ENCODE measurements at regions not wholly inside any gene's neighbourhood (a gene's known extent, or its start where the extent isn't known, plus 50 kb on each side); places are given as distances from the start of the nearest gene placed in this dataset.
A peak's percentile ranks its signal among the peaks of the same experiment; 100 is the strongest.

DNA sequence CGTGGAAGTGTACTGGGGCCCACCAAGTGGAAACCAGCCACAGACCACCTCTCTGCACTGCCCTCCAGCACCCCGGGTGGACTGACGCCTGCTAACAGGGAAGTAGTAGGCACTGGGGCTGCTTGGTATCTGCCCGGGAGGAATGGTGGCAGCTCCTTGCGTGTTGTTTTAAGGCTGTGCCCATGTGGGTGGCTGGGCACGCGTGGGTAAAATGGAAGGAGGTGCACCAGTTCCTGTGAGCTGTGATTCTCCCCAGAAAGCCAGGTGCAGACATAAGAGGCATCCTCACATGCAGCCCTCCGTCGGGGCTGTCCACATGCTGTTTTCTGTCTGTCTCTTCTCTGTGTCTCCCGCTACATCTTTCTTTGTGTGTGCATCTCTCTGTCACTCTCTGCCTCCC, 122.3 kb downstream of the ENGASE start (continued):
- TF ChIP-seq, protein P1, sequence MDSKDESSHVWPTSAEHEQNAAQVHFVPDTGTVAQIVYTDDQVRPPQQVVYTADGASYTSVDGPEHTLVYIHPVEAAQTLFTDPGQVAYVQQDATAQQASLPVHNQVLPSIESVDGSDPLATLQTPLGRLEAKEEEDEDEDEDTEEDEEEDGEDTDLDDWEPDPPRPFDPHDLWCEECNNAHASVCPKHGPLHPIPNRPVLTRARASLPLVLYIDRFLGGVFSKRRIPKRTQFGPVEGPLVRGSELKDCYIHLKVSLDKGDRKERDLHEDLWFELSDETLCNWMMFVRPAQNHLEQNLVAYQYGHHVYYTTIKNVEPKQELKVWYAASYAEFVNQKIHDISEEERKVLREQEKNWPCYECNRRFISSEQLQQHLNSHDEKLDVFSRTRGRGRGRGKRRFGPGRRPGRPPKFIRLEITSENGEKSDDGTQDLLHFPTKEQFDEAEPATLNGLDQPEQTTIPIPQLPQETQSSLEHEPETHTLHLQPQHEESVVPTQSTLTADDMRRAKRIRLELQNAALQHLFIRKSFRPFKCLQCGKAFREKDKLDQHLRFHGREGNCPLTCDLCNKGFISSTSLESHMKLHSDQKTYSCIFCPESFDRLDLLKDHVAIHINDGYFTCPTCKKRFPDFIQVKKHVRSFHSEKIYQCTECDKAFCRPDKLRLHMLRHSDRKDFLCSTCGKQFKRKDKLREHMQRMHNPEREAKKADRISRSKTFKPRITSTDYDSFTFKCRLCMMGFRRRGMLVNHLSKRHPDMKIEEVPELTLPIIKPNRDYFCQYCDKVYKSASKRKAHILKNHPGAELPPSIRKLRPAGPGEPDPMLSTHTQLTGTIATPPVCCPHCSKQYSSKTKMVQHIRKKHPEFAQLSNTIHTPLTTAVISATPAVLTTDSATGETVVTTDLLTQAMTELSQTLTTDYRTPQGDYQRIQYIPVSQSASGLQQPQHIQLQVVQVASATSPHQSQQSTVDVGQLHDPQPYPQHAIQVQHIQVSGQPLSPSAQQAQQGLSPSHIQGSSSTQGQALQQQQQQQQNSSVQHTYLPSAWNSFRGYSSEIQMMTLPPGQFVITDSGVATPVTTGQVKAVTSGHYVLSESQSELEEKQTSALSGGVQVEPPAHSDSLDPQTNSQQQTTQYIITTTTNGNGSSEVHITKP (CRISPR knock-in tag; IDR thresholded peaks at IDR 0.05; ENCODE audit: low read depth) = no peak
- TF ChIP-seq JDP2 (CRISPR knock-in tag; IDR thresholded peaks at IDR 0.05; ENCODE audit: borderline replicate concordance) (no peak), NR1H2 (CRISPR knock-in tag; IDR thresholded peaks at IDR 0.05; ENCODE audit: borderline replicate concordance, low read depth) (no peak)

DNA sequence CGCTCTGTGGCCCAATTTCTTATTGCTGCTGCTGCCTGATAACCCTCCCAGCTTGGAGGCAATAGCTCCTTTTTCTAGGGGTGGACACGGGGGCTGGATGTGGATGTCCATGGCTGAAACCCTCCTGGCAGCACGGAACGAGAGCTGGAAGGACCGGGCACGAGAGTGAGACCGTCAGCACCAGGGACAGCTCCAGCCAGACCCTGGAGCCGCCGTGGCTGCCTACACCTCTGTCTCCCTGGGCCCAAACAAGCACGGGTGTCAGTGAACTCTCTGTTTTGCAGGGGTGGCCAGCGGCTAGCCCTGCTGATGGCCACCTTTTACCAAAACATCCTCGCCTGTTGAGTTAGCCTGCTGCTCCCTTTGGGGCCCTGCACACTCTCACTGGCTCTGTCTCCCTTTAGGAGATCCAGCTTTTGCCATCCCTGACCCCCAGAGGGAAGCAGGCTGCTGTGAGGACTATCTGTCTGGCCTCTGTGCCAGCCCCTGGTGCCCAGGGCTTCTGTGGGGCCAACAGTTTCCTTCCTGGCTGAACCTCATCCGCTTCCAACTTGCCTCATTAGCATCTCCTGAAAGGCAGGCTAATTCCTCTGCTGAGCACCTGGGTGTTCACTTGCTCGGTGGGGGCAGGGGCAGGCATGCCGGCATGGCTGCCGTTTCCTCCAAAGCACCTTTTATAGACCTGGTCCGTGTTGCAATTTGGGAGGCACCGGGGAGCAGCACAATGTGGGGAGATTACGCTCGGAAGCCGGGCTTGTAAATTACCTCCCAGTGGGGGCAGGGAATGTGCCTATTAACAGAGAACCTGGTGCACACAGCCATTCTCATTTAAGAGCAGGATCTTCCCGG, 118.1 kb downstream of the ENGASE start:
- H3K9ac ChIP-seq (ENCODE audit: insufficient read depth, low read depth, low read length) = no peak overlapping the region
- no peak for FAIRE-seq
- intact Hi-C loops (cut with micrococcal nuclease; ENCODE audit: unreplicated experiment) (no loop called here), in situ Hi-C loops (cut with HindIII; ENCODE audit: extremely low pct_ligation_motif_present, low pct_unique_long_range_greater_than_20kb) (no loop called here)
- no peak overlapping the region for H2AFZ ChIP-seq (ENCODE audit: low read length)
- peak; percentile 65 for ATAC-seq
- no peaks in the 10 kb centered on the region for H3K4me1 ChIP-seq (ENCODE audit: insufficient read depth, low read length)
- ChIA-PET CTCF (ENCODE audit: low intra/inter-chr PET ratio, low total read pairs) (no interaction called here), POLR2A (no interaction called here)
- H4K20me1 ChIP-seq (ENCODE audit: insufficient read depth, low read length) = peaks cover 27% of the 10 kb centered on the region; the same call in 1 of the 2 replicates
- 22% methylated on average over 19 of the region's 22 CpGs for WGBS (ENCODE audit: low lambda C conversion rate)
- no peaks in the 10 kb centered on the region for H3K9me3 ChIP-seq (ENCODE audit: low read length)
- H3K79me2 ChIP-seq (ENCODE audit: insufficient read depth, low read length) = no peaks in the 10 kb centered on the region
- no peak for DNase-seq (ENCODE audit: low spot score)
- no peaks in the 10 kb centered on the region for H3K36me3 ChIP-seq (replicated peaks in 1 of 2; ENCODE audit: control insufficient read depth in 1 of 2, insufficient read depth in 2 of 2, low read length in 2 of 2)
- no TSS peak for BruUV-seq (replicated peaks)
- peaks cover 14 to 68% of the 10 kb centered on the region in 2 experiments; a peak in 4 of 5 replicates for H3K27me3 ChIP-seq (ENCODE audit: control insufficient read depth in 1 of 2, insufficient read depth in 2 of 2, low read length in 2 of 2)
- H3K27ac ChIP-seq (ENCODE audit: extremely low read length, insufficient read depth, low read length) = no peak overlapping the region
- no peak overlapping the region for H3K4me3 ChIP-seq (replicated peaks in 1 of 3; ENCODE audit: insufficient read depth in 1 of 3, low read depth in 2 of 3, low read length in 3 of 3)
- no peak overlapping the region for H3K4me2 ChIP-seq (ENCODE audit: low read depth, low read length)
- TF ChIP-seq ZNF557 (CRISPR knock-in tag; IDR thresholded peaks at IDR 0.05) (peak; percentile 31; the same call in 1 of the 2 replicates), ATF7 (IDR thresholded peaks at IDR 0.05) (no peak), ATF7 (CRISPR knock-in tag; IDR thresholded peaks at IDR 0.05) (no peak; the same call in 1 of the 2 replicates), HDAC6 (IDR thresholded peaks at IDR 0.05; ENCODE audit: low read depth, low read length) (no peak), ZNF138 (CRISPR knock-in tag; IDR thresholded peaks at IDR 0.05; ENCODE audit: low read depth) (peak; percentile 90), DNMT1 (CRISPR knock-in tag; IDR thresholded peaks at IDR 0.05) (no peak), IRF2 (CRISPR knock-in tag; IDR thresholded peaks at IDR 0.05) (0 out of 2 replicates have a peak, but pooled peaks have one; percentile 25), MAFF (IDR thresholded peaks at IDR 0.05; ENCODE audit: low read depth, low read length) (no peak), ZNF251 (CRISPR knock-in tag; IDR thresholded peaks at IDR 0.05) (no peak)
- TF ChIP-seq, protein P2, sequence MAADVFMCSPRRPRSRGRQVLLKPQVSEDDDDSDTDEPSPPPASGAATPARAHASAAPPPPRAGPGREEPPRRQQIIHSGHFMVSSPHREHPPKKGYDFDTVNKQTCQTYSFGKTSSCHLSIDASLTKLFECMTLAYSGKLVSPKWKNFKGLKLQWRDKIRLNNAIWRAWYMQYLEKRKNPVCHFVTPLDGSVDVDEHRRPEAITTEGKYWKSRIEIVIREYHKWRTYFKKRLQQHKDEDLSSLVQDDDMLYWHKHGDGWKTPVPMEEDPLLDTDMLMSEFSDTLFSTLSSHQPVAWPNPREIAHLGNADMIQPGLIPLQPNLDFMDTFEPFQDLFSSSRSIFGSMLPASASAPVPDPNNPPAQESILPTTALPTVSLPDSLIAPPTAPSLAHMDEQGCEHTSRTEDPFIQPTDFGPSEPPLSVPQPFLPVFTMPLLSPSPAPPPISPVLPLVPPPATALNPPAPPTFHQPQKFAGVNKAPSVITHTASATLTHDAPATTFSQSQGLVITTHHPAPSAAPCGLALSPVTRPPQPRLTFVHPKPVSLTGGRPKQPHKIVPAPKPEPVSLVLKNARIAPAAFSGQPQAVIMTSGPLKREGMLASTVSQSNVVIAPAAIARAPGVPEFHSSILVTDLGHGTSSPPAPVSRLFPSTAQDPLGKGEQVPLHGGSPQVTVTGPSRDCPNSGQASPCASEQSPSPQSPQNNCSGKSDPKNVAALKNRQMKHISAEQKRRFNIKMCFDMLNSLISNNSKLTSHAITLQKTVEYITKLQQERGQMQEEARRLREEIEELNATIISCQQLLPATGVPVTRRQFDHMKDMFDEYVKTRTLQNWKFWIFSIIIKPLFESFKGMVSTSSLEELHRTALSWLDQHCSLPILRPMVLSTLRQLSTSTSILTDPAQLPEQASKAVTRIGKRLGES (CRISPR knock-in tag; IDR thresholded peaks at IDR 0.05; ENCODE audit: borderline replicate concordance) = peak; percentile 66; the same call in 1 of the 2 replicates
- TF ChIP-seq, protein P3, sequence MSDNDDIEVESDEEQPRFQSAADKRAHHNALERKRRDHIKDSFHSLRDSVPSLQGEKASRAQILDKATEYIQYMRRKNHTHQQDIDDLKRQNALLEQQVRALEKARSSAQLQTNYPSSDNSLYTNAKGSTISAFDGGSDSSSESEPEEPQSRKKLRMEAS (IDR thresholded peaks at IDR 0.05) = no peak

Data from HepG2 (cell line).